ENCODE measurements at regions not wholly inside any gene's neighbourhood (a gene's known extent, or its start where the extent isn't known, plus 50 kb on each side); places are given as distances from the start of the nearest gene placed in this dataset.

DNA sequence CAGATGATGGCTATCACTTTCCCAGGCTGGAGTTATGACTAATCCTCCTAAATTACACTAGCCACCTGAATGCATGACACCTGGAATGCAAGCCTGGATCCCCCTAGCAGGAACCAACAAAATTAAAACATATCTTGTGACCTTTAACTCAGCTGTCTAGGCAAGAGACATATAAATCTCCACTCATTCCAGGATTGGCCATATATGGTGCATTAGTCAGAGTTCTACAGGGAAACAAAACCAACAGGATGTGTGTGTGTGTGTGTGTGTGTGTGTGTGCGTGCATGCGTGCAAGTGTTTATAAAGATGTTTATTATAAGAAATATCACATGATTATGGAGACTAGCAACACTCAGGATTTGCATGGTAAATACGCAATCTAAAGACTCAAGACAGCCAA is 212.8 kb downstream of the KIF21A start:
- H3K4me2 ChIP-seq, result no peak overlapping the region
- H3K4me1 ChIP-seq (ENCODE audit: control insufficient read depth in 1 of 2, insufficient read depth in 2 of 2, low read depth in 1 of 2, low read length in 1 of 2), result peaks cover 0 to 7% of the 10 kb centered on the region in 2 experiments; a peak in 1 of 4 replicates
- H2AFZ ChIP-seq (ENCODE audit: low read depth), result no peak overlapping the region
- no peak overlapping the region for H3K9ac ChIP-seq
- TF ChIP-seq PBX3 (IDR thresholded peaks at IDR 0.05) (no peak), RFX5 (IDR thresholded peaks at IDR 0.05; ENCODE audit: low read length) (no peak), FOSL2 (IDR thresholded peaks at IDR 0.05; ENCODE audit: borderline replicate concordance, low read depth) (no peak), RXRA (IDR thresholded peaks at IDR 0.05; ENCODE audit: borderline replicate concordance, low read depth) (no peak), ELF1 (IDR thresholded peaks at IDR 0.05) (no peak), MXI1 (IDR thresholded peaks at IDR 0.05; ENCODE audit: low read depth, low read length) (no peak), EP300 (IDR thresholded peaks at IDR 0.05; ENCODE audit: borderline replicate concordance in 1 of 2, low read depth in 1 of 2, low read length in 1 of 2) (no peak), RCOR1 (IDR thresholded peaks at IDR 0.05; ENCODE audit: low read length) (no peak), EZH2phosphoT487 (IDR thresholded peaks at IDR 0.05; ENCODE audit: borderline replicate concordance, low read depth) (no peak), YY1 (IDR thresholded peaks at IDR 0.05; ENCODE audit: low read depth) (no peak), MEF2A (IDR thresholded peaks at IDR 0.05; ENCODE audit: borderline replicate concordance, low read depth) (no peak), TCF12 (IDR thresholded peaks at IDR 0.05) (no peak), TEAD4 (IDR thresholded peaks at IDR 0.05; ENCODE audit: borderline replicate concordance, insufficient read depth) (no peak), NFIC (IDR thresholded peaks at IDR 0.05; ENCODE audit: borderline replicate concordance) (no peak)
- TF ChIP-seq, protein P1, sequence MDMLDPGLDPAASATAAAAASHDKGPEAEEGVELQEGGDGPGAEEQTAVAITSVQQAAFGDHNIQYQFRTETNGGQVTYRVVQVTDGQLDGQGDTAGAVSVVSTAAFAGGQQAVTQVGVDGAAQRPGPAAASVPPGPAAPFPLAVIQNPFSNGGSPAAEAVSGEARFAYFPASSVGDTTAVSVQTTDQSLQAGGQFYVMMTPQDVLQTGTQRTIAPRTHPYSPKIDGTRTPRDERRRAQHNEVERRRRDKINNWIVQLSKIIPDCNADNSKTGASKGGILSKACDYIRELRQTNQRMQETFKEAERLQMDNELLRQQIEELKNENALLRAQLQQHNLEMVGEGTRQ (IDR thresholded peaks at IDR 0.05; ENCODE audit: borderline replicate concordance, low read depth, low read length), result no peak
- TF ChIP-seq, protein P2, sequence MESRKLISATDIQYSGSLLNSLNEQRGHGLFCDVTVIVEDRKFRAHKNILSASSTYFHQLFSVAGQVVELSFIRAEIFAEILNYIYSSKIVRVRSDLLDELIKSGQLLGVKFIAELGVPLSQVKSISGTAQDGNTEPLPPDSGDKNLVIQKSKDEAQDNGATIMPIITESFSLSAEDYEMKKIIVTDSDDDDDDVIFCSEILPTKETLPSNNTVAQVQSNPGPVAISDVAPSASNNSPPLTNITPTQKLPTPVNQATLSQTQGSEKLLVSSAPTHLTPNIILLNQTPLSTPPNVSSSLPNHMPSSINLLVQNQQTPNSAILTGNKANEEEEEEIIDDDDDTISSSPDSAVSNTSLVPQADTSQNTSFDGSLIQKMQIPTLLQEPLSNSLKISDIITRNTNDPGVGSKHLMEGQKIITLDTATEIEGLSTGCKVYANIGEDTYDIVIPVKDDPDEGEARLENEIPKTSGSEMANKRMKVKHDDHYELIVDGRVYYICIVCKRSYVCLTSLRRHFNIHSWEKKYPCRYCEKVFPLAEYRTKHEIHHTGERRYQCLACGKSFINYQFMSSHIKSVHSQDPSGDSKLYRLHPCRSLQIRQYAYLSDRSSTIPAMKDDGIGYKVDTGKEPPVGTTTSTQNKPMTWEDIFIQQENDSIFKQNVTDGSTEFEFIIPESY (IDR thresholded peaks at IDR 0.05; ENCODE audit: borderline replicate concordance, low read depth), result no peak
- H3K9me2 ChIP-seq, result no peaks in the 10 kb centered on the region
- no peak overlapping the region for H3K27ac ChIP-seq (ENCODE audit: low read depth in 2 of 2, low read length in 1 of 2)
- CTCF ChIA-PET, result no interaction called here
- no peaks in the 10 kb centered on the region for H3K79me2 ChIP-seq (ENCODE audit: insufficient read depth)
- H3K36me3 ChIP-seq (replicated peaks in 1 of 2; ENCODE audit: control insufficient read depth in 1 of 2, insufficient read depth in 2 of 2, low read length in 1 of 2), result no peaks in the 10 kb centered on the region
- no peaks in the 10 kb centered on the region for H3K9me3 ChIP-seq
- no peaks in the 10 kb centered on the region for H4K20me1 ChIP-seq (ENCODE audit: insufficient read depth)
- 82% methylated on average over 3 of the region's 3 CpGs for WGBS (ENCODE audit: low lambda C conversion rate)
- no peaks in the 10 kb centered on the region for H3F3A ChIP-seq (replicated peaks; ENCODE audit: insufficient read depth)
- POLR2A ChIA-PET, result no interaction called here
- H3K4me3 ChIP-seq (ENCODE audit: low read depth in 2 of 2, low read length in 1 of 2), result no peak overlapping the region
- no peak for DNase-seq
- H3K27me3 ChIP-seq (ENCODE audit: insufficient read depth), result no peaks in the 10 kb centered on the region

All from SK-N-SH (cell line).